Fibroblast of skin of abdomen (primary cell): ENCODE measurements at regions not wholly inside any gene's neighbourhood (a gene's known extent, or its start where the extent isn't known, plus 50 kb on each side); places are given as distances from the start of the nearest gene placed in this dataset.
A peak's percentile ranks its signal among the peaks of the same experiment; 100 is the strongest.
"Not testable (repeated sequence)": the region's sequence is repeated elsewhere in the genome, so short reads cannot be mapped to it uniquely, and the experiment has no call there.

Source experiments
- DNase-seq: peaks from one replicate; pipeline ENCODE4 v3.0.0-alpha.2; 2013

GRCh38 chr6:130611366-130611765 is 215.8 kb upstream of the SMLR1 start:
- DNase-seq = no peak

- no peak for DNase-seq
Measured at GRCh38 chr6:130613176-130613575, 214.0 kb upstream of the SMLR1 start.

GRCh38 chr6:130615816-130616215 is 211.4 kb upstream of the SMLR1 start:
- DNase-seq = no peak

GRCh38 chr6:130617658-130618057 is 209.5 kb upstream of the SMLR1 start:
- DNase-seq = no peak

GRCh38 chr6:130618806-130619205 is 208.4 kb upstream of the SMLR1 start:
- DNase-seq = not testable (repeated sequence)

- peak; percentile 17 for DNase-seq
Measured at GRCh38 chr6:130620338-130620781, 206.8 kb upstream of the SMLR1 start.

GRCh38 chr6:130622142-130622541 is 205.1 kb upstream of the SMLR1 start:
- no peak for DNase-seq

- no peak for DNase-seq
Measured at GRCh38 chr6:130624046-130624445, 203.2 kb upstream of the SMLR1 start.

- DNase-seq = peak; percentile 72
Measured at GRCh38 chr6:130625825-130626527, 201.2 kb upstream of the SMLR1 start.

- DNase-seq = no peak
Measured at GRCh38 chr6:130628862-130629261, 198.3 kb upstream of the SMLR1 start.

- no peak for DNase-seq
Measured at GRCh38 chr6:130629640-130630039, 197.6 kb upstream of the SMLR1 start.

- DNase-seq = no peak
Measured at GRCh38 chr6:130632277-130632676, 194.9 kb upstream of the SMLR1 start.

GRCh38 chr6:130632897-130633296 is 194.3 kb upstream of the SMLR1 start:
- DNase-seq = no peak

- no peak for DNase-seq
Measured at GRCh38 chr6:130643361-130643760, 183.8 kb upstream of the SMLR1 start.

- DNase-seq = no peak
Measured at GRCh38 chr6:130644175-130644574, 183.0 kb upstream of the SMLR1 start.

- not testable (repeated sequence) for DNase-seq
Measured at GRCh38 chr6:130644769-130645168, 182.4 kb upstream of the SMLR1 start.

GRCh38 chr6:130647246-130647645 is 180.0 kb upstream of the SMLR1 start:
- DNase-seq = peak; percentile 25

GRCh38 chr6:130655586-130655985 is 171.6 kb upstream of the SMLR1 start:
- DNase-seq = peak; percentile 50

- DNase-seq = no peak
Measured at GRCh38 chr6:130661077-130661476, 166.1 kb upstream of the SMLR1 start.

GRCh38 chr6:130666786-130667185 is 160.4 kb upstream of the SMLR1 start:
- no peak for DNase-seq

GRCh38 chr6:130670142-130670541 is 157.1 kb upstream of the SMLR1 start:
- DNase-seq = peak; percentile 16

GRCh38 chr6:130671119-130671518 is 156.1 kb upstream of the SMLR1 start:
- DNase-seq = no peak

- DNase-seq = peak; percentile 11
Measured at GRCh38 chr6:130671577-130671976, 155.6 kb upstream of the SMLR1 start.

GRCh38 chr6:130672153-130672552 is 155.1 kb upstream of the SMLR1 start:
- DNase-seq = no peak

GRCh38 chr6:130674604-130675003 is 152.6 kb upstream of the SMLR1 start:
- DNase-seq = no peak
